ENCODE measurements at regions not wholly inside any gene's neighbourhood (a gene's known extent, or its start where the extent isn't known, plus 50 kb on each side); places are given as distances from the start of the nearest gene placed in this dataset.

GRCh38 chr5:61624553-61625136 lies 292.6 kb downstream of the ZSWIM6 start:
- TF ChIP-seq CTCF (IDR thresholded peaks at IDR 0.05 in 4 of 5, conservative IDR thresholded peaks at IDR 0.05 in 1 of 5) (no peak), POLR2A (IDR thresholded peaks at IDR 0.05) (no peak)

Data from gastrocnemius medialis (tissue), 4 donors.